Astrocyte (in vitro differentiated cells and primary cell): ENCODE measurements at regions not wholly inside any gene's neighbourhood (a gene's known extent, or its start where the extent isn't known, plus 50 kb on each side); places are given as distances from the start of the nearest gene placed in this dataset.

Source experiments
- DNase-seq: peaks from one replicate; pipeline ENCODE4 v3.0.0-alpha.2; 2010; ENCODE audit warnings: low read depth
- FAIRE-seq: peaks from 2 replicates; lab custom pipeline; 2011; peaks lifted over from hg19 to GRCh38; lab: Jason Lieb, UNC
- H2AFZ ChIP-seq: 2 replicates; pipeline ENCODE4 v1.6.0; 2012; ENCODE audit warnings: low read depth, low read length, inconsistent platforms
- H3K27ac ChIP-seq: 2 replicates; pipeline ENCODE4 v1.5.1; 2011; ENCODE audit warnings: low read depth, low read length, inconsistent platforms
- H3K27me3 ChIP-seq: 2 replicates; pipeline ENCODE4 v1.6.0; 2011; ENCODE audit warnings: low read length, inconsistent platforms; ENCODE audit not compliant: insufficient read depth
- H3K36me3 ChIP-seq: 2 replicates; pipeline ENCODE4 v1.5.1; 2011; ENCODE audit warnings: low read length, inconsistent platforms; ENCODE audit not compliant: insufficient read depth
- H3K4me1 ChIP-seq: 2 replicates; pipeline ENCODE4 v1.5.1; 2011; ENCODE audit warnings: low read length, inconsistent platforms; ENCODE audit not compliant: insufficient read depth
- H3K4me2 ChIP-seq: 2 replicates; pipeline ENCODE4 v1.6.0; 2012; ENCODE audit warnings: low read length, inconsistent platforms
- H3K4me3 ChIP-seq: 2 replicates; pipeline ENCODE4 v1.5.1; 2011; ENCODE audit warnings: low read depth, mild to moderate bottlenecking, low read length, inconsistent platforms; ENCODE audit not compliant: insufficient read depth
- H3K79me2 ChIP-seq: 2 replicates; pipeline ENCODE4 v1.6.0; 2012; ENCODE audit warnings: mild to moderate bottlenecking, low read length, inconsistent platforms; ENCODE audit not compliant: insufficient read depth
- H3K9ac ChIP-seq: 2 replicates; pipeline ENCODE4 v1.6.0; 2012; ENCODE audit warnings: mild to moderate bottlenecking, low read length, inconsistent platforms
- H3K9me3 ChIP-seq: 2 replicates; pipeline ENCODE4 v1.5.1; 2012; ENCODE audit warnings: low read depth, mild to moderate bottlenecking, low read length, inconsistent platforms; ENCODE audit not compliant: insufficient read depth
- H4K20me1 ChIP-seq: 2 replicates; pipeline ENCODE4 v1.6.0; 2012; ENCODE audit warnings: low read length, inconsistent platforms; ENCODE audit not compliant: insufficient read depth
- H3K27ac Mint-ChIP-seq: one replicate; pipeline ENCODE4 v1.8.0; 2021; ENCODE audit warnings: mild to moderate bottlenecking, mixed read lengths; ENCODE audit not compliant: unreplicated experiment
- H3K27me3 Mint-ChIP-seq: one replicate; pipeline ENCODE4 v1.8.0; 2021; ENCODE audit warnings: low read depth, mixed read lengths; ENCODE audit not compliant: unreplicated experiment
- H3K36me3 Mint-ChIP-seq: one replicate; pipeline ENCODE4 v1.8.0; 2021; ENCODE audit warnings: low read depth, mixed read lengths; ENCODE audit not compliant: unreplicated experiment
- H3K4me1 Mint-ChIP-seq: one replicate; pipeline ENCODE4 v1.8.0; 2021; ENCODE audit warnings: low read depth, mixed read lengths; ENCODE audit not compliant: unreplicated experiment
- H3K4me3 Mint-ChIP-seq: one replicate; pipeline ENCODE4 v1.8.0; 2021; ENCODE audit warnings: mild to moderate bottlenecking, moderate library complexity, mixed read lengths; ENCODE audit not compliant: unreplicated experiment
- H3K9me3 Mint-ChIP-seq: one replicate; pipeline ENCODE4 v1.8.0; 2021; ENCODE audit warnings: mild to moderate bottlenecking, mixed read lengths; ENCODE audit not compliant: unreplicated experiment
- CTCF ChIP-seq: IDR thresholded peaks from 2 replicates; pipeline ENCODE4 v1.5.1; 2011; ENCODE audit warnings: low read depth, mild to moderate bottlenecking, inconsistent platforms, low read length, moderate library complexity; ENCODE audit not compliant: insufficient read depth
- EZH2 ChIP-seq: IDR thresholded peaks from 2 replicates; pipeline ENCODE4 v1.6.1; 2012; ENCODE audit warnings: mild to moderate bottlenecking, low read length, inconsistent platforms; ENCODE audit not compliant: insufficient read depth

GRCh38 chr4:37754410-37755185 is 68.4 kb upstream of the RELL1 start:
- Mint-ChIP-seq H3K27me3 (peaks cover 1% of the 10 kb centered on the region), H3K4me3 (no peak overlapping the region), H3K9me3 (no peaks in the 10 kb centered on the region), H3K27ac (no peak overlapping the region), H3K36me3 (no peaks in the 10 kb centered on the region), H3K4me1 (peaks cover 6% of the 10 kb centered on the region)
- no peak for FAIRE-seq
- no peaks in the 10 kb centered on the region for H3K9me3 ChIP-seq
- no peaks in the 10 kb centered on the region for H3K79me2 ChIP-seq
- no peaks in the 10 kb centered on the region for H4K20me1 ChIP-seq
- DNase-seq = no peak
- H2AFZ ChIP-seq = no peak overlapping the region
- H3K27ac ChIP-seq = no peak overlapping the region
- TF ChIP-seq EZH2 = no peak
- no peak for TF ChIP-seq CTCF
- H3K9ac ChIP-seq = no peak overlapping the region
- peaks cover 3% of the 10 kb centered on the region for H3K27me3 ChIP-seq
- H3K4me3 ChIP-seq = no peak overlapping the region
- no peaks in the 10 kb centered on the region for H3K4me1 ChIP-seq
- H3K36me3 ChIP-seq = no peaks in the 10 kb centered on the region
- H3K4me2 ChIP-seq = no peak overlapping the region

DNA sequence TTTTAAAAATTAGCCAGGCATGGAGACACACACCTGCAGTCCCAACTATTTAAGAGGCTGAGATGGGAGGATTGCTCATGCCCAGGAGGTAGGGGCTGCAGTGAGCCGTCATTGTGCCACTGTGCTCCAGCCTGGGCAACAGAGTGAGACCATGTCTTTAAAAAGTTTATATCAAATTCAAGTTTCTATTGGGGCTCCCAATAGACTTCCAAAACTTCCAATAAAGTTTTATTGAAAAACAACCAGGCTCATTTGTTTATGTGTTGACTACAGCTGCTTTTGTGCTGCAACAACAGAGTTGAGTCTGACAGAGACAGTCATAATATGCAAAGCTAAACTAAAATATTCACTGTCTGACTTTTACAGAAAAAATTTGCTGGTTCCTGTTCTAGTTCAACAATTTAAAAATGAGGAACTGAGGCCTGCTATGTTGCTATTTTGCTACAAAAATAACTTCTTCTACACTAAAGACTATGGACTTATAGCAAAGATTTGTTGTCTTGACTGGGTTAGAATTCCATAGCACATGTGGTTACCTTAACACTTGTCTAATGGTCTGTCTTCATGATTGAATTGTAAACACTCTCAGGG is 63.3 kb upstream of the RELL1 start:
- H4K20me1 ChIP-seq = no peaks in the 10 kb centered on the region
- H2AFZ ChIP-seq = no peak overlapping the region
- Mint-ChIP-seq H3K36me3 (peaks cover 2% of the 10 kb centered on the region), H3K4me3 (no peak overlapping the region), H3K4me1 (no peaks in the 10 kb centered on the region), H3K27ac (no peak overlapping the region), H3K27me3 (no peaks in the 10 kb centered on the region), H3K9me3 (peaks cover 2% of the 10 kb centered on the region)
- no peak for DNase-seq
- no peak overlapping the region for H3K4me3 ChIP-seq
- no peaks in the 10 kb centered on the region for H3K79me2 ChIP-seq
- no peak overlapping the region for H3K4me2 ChIP-seq
- H3K9ac ChIP-seq = no peak overlapping the region
- H3K36me3 ChIP-seq = no peaks in the 10 kb centered on the region
- no peak for FAIRE-seq
- peaks cover 6% of the 10 kb centered on the region for H3K27me3 ChIP-seq
- H3K27ac ChIP-seq = no peak overlapping the region
- TF ChIP-seq CTCF (no peak), EZH2 (no peak)
- no peaks in the 10 kb centered on the region for H3K9me3 ChIP-seq
- no peaks in the 10 kb centered on the region for H3K4me1 ChIP-seq

DNA sequence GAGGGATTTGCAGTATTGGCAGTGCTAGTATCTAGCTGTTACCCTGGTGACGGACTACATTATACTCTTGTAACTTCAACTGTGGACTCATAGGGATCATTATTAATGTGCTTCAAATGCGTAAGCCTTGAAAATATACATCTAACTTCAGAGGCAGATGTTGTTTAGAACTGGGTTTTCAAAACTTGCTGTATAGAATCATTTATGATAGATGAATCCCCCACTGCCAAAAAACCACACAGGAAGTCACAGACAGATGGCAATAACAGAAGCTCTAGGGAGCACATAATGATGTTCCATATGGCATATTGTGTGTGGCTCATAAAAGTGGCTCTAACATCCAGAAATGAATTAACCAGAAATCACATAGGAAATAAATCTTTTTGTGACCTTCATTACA is 62.3 kb upstream of the RELL1 start:
- no peaks in the 10 kb centered on the region for H3K27me3 Mint-ChIP-seq

More for the DNA sequence above, 62.3 kb upstream of the RELL1 start:
- Histone ChIP-seq H4K20me1 (no peaks in the 10 kb centered on the region), H3K79me2 (no peaks in the 10 kb centered on the region), H3K4me2 (no peak overlapping the region), H3K36me3 (no peaks in the 10 kb centered on the region), H3K27ac (no peak overlapping the region), H2AFZ (no peak overlapping the region), H3K27me3 (peaks cover 6% of the 10 kb centered on the region), H3K9me3 (no peaks in the 10 kb centered on the region), H3K4me3 (no peak overlapping the region), H3K9ac (no peak overlapping the region), H3K4me1 (no peaks in the 10 kb centered on the region)
- TF ChIP-seq EZH2 = no peak
- TF ChIP-seq CTCF = no peak
- Mint-ChIP-seq H3K9me3 (peaks cover 5% of the 10 kb centered on the region), H3K4me3 (no peak overlapping the region), H3K4me1 (no peaks in the 10 kb centered on the region), H3K36me3 (peaks cover 2% of the 10 kb centered on the region), H3K27ac (no peak overlapping the region)
- FAIRE-seq = no peak
- DNase-seq = no peak
